DMS53 (cell line): ENCODE measurements at regions not wholly inside any gene's neighbourhood (a gene's known extent, or its start where the extent isn't known, plus 50 kb on each side); places are given as distances from the start of the nearest gene placed in this dataset.

Experiments used
- DNase-seq: peaks from one replicate; lab custom pipeline; 2025; lab: John Stamatoyannopoulos, UW

DNA sequence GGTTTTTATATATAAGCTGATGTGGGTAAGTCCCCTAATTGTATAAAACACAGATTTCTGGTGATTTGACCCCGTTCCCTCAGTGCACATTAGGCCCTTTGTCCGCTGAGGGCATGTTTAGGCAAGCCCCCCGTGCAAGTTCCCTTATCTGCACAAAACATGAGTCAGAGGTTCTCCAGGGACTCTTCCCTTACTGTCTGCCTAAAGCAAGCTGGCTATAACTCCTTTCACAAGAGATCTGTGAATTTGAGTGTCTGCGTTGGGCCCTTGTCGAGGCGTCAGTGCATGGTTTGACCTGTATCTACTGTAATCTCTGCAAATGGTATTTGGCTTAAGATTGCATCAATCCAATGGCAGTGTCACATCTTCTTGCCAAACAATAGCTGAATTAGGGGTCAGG, 712.8 kb downstream of the CDH8 start:
- no peak for DNase-seq

DNA sequence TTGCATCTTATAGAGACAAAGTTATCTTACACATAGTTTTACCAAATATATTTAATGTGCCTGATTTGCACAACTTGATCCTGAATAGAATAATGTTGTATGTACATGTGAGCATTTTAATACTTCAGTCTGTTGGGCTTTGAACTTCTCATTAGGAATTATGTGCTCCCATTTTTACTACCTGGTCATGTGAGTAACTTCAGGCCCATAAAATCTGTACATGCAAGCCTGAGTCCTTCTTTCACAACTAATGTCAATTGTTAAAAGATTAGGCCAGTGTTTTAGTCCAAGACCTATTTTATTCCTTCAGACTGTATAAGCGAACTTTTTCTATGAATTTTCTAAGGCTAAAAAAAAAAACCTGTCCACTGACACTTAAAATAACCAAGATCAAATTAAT, 715.4 kb downstream of the CDH8 start:
- no peak for DNase-seq

DNA sequence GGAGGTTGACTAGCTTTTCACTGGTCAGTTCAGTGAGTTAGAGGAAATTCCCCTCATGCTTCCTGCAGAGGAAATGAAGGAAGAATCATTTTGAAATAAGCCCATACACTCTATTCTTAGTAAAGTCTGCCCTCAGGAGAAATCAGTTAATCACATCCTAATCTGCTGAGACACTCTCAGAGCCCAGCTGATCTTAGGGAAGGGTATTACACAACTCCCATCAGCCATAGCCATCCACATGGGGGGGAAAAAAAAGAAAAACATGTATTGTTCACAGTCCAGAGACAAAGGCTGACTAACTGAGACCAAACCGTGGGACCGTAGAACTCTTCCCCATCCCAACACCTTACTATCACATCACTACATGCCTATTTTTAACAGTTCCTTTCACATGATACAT, 722.3 kb downstream of the CDH8 start:
- no peak for DNase-seq

- no peak for DNase-seq
These were observed 726.9 kb downstream of the CDH8 start for GRCh38 chr16:61309386-61309785.

GRCh38 chr16:61306204-61306603, 730.0 kb downstream of the CDH8 start:
- DNase-seq: no peak

- no peak for DNase-seq
These were observed 739.4 kb downstream of the CDH8 start for GRCh38 chr16:61296814-61297213.

DNA sequence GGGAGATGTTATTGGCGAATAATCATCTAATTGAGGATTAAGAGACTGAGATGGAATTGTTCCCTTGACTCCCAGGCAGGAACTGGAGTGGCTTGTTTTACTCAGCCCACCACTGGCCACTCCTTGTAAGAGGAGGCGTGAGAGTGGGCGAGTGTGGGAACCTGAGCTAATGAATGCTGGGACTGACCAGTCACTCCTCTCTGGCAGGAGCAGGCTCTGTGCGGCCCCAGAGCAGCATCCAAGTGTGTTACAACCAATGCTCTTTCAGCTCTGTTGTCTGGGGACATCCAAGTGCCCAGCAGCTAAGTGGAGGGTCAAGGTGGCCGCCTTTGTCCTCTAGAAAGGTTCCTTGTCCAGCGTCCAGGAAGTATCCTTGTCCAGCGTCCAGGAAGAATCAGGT, 739.9 kb downstream of the CDH8 start:
- no peak for DNase-seq

- no peak for DNase-seq
These were observed 740.9 kb downstream of the CDH8 start for GRCh38 chr16:61295311-61295710.

DNA sequence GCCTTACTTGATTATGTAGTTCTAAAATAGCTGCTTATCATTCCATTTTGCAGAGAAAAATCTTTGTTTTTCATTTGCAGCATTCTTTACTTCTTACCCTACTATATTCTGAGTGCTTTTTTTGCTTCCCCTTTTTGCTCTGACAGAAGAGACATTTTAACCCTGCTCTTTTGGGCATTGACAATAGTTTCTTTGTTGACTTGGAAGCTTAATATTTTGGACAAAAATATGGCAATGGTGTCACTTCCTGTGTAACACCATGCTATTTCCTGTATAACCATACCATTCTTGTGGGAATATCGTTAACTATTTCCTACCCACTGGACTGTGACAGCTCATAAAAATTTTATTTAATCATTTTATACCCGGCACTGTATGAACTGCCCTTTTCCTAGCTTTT, 747.1 kb downstream of the CDH8 start:
- no peak for DNase-seq

- peak; percentile 39 for DNase-seq
These were observed 758.4 kb downstream of the CDH8 start for GRCh38 chr16:61277849-61278248.

- no peak for DNase-seq
These were observed 762.0 kb downstream of the CDH8 start for GRCh38 chr16:61274211-61274610.

GRCh38 chr16:61270726-61271125, 765.5 kb downstream of the CDH8 start:
- DNase-seq: no peak

- no peak for DNase-seq
These were observed 772.8 kb downstream of the CDH8 start for GRCh38 chr16:61263400-61263799.

- no peak for DNase-seq
These were observed 774.9 kb downstream of the CDH8 start for GRCh38 chr16:61261315-61261714.

DNA sequence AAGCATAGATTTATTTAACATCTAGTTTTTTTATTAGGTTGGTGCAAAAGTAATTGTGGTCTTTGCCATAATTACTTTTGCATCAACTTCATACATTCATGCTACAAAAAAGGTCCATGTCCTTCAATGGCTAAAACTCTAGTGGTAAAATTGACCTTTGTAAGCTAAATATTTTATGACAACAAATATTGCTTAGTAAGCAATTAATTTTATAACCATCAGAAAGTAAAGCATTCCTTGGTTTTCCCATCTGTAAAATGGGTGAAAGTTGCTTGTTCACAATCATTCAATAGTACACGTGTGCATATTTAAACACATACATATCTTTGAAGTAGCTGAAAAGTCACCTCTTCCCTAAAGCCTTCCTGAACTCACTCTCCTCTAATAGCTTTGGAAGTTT, 789.6 kb downstream of the CDH8 start:
- no peak for DNase-seq

DNA sequence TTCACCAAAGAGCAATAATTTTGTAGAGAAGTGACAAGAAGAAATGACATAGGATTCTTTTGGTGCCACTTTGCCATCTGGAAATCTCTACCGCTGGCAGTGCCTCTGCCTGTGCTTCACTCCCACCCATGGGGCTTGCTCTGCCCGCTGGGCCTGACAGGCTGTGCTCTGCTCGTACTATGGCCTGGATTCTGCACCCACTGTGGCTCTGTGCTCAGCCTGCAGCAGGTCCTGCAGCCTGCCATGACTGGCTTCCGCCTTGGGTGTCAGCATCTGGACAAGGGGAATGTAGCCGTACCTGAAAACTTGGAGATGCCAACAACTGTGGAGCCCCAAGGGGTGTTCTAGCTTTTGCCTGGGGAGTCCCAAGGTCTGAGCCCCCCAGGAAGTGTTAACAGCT, 792.3 kb downstream of the CDH8 start:
- peak; percentile 1 for DNase-seq

- no peak for DNase-seq
These were observed 798.3 kb downstream of the CDH8 start for GRCh38 chr16:61237884-61238485.

- no peak for DNase-seq
These were observed 802.5 kb downstream of the CDH8 start for GRCh38 chr16:61233713-61234112.

DNA sequence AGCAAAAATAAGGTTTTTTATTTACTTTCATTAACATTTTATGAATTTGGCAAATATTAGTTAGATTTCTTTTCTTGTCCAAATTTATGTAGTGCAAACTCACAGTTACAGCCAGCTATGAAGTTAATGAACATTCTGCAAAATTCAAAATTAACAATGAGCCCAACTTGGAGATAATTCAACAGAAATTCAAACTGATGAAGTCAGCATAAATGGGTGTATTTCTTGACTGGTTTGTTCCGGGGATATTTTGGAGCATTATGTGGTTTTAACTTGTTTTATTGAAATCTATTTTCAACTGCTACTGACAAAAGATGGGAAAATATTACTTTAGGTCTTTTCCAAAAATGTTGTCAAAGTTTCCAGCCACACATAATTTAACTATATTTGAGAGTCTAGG, 807.9 kb downstream of the CDH8 start:
- DNase-seq: no peak

- no peak for DNase-seq
These were observed 820.6 kb downstream of the CDH8 start for GRCh38 chr16:61215605-61216004.

- no peak for DNase-seq
These were observed 821.5 kb downstream of the CDH8 start for GRCh38 chr16:61214780-61215179.

GRCh38 chr16:61210076-61210475, 826.2 kb downstream of the CDH8 start:
- no peak for DNase-seq

- no peak for DNase-seq
These were observed 841.2 kb downstream of the CDH8 start for GRCh38 chr16:61195006-61195405.

GRCh38 chr16:61194573-61194972, 841.7 kb downstream of the CDH8 start:
- DNase-seq: no peak

DNA sequence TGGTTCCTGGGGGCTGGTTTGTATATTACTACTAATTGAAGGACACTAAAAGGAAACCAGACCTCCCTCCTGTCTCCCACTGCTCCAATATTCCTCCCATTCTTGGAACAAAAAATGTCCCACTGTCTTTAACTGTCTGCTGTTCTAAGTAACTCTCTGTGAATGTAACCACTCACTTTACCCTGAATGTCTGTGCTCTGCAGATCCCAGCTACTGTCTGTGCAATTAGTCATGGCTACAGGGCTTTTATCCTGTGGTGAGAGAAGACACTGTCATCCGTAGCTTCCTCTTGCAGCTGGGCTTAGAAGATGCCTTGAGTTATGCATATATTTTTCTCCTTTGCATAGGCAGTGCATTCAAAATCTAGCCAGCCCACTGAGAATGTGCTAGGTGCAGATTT, 853.8 kb downstream of the CDH8 start:
- DNase-seq: no peak
